ENCODE measurements at regions not wholly inside any gene's neighbourhood (a gene's known extent, or its start where the extent isn't known, plus 50 kb on each side); places are given as distances from the start of the nearest gene placed in this dataset.
"Not testable (repeated sequence)": the region's sequence is repeated elsewhere in the genome, so short reads cannot be mapped to it uniquely, and the experiment has no call there.

- no peak for DNase-seq
Measured at GRCh38 chr4:174398728-174399127, 115.0 kb downstream of the CEP44 start.

- DNase-seq: no peak
Measured at GRCh38 chr4:174397366-174398155, 113.8 kb downstream of the CEP44 start.

- DNase-seq: no peak
Measured at GRCh38 chr4:174396599-174397110, 112.9 kb downstream of the CEP44 start.

DNA sequence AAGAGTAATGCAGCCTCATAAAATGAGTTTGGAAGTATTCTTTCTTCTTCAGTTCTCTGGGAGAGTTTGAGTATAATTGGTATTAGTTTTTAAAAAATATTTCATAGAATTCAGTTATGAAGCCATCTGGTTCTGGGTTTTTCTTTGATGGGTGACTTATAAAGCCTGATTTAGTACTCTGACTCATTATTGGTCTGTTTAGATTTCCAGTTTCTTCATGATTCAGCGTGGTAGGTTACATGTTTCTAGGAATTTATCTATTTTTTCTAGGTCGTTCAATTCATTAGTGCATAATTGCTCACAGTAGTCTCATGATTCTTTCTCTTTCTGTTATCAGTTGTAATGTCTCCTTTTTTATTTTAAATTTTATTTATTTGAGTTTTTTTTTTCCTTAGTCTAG, 111.2 kb downstream of the CEP44 start:
- no peak for DNase-seq

DNA sequence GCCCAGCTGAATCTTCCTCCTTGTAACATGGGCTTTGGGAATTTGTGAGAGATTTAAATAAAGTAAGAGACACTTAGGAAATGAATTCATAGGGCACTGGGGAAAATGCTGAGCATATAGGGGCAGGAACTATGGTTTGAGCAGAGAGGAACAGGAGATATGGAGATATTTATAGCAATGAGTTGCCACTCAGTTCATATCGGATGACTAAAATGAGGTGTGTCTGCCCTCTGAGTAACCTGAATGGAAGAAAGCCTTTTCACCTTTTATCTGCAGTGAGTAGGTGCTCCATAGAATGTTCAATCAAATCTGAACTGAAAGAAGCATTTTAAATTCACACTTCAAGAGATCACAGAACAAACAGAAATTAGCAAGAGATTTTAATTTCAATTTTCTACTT, 105.7 kb downstream of the CEP44 start:
- no peak for DNase-seq

- no peak for DNase-seq
Measured at GRCh38 chr4:174388461-174389145, 104.9 kb downstream of the CEP44 start.

- no peak for DNase-seq
Measured at GRCh38 chr4:174387721-174388120, 104.0 kb downstream of the CEP44 start.

DNA sequence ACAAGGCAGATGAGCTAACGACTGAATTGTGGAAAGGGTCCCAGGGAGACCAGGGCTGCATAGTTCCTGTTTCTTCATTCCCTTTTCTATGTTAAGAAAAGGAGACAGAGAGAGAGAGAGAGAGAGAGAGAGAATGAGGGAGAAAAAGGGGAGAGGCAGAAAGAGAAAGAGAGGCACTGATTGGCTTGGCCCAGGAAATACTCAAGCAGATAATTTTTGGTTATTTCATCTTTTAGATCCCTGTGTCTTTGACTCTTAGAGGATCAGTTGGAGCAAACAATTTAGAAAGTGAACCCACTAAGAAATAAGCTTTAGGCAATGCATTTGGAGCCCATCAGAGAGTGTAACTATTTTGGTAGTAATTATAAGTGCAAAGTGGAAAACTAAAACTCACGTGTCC, 103.4 kb downstream of the CEP44 start:
- no peak for DNase-seq

DNA sequence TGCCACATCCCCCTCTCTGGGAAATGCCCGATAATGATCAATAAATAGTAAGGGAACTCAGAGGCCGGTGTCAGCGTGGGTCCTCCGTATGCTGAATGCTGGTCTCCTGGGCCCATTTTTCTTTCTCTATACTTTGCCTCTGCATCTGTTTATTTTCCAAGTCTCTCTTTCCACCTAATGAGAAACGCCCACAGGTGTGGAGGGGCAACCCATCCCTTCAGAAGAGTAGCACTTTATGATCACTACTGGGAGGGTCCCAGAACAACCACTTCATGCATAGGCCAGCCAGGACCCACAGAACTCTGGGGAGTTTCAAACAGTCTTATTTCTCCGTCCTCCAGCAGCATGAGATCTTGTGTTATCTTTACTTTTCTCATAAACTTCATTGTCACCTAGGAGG, 100.1 kb downstream of the CEP44 start:
- no peak for DNase-seq

DNA sequence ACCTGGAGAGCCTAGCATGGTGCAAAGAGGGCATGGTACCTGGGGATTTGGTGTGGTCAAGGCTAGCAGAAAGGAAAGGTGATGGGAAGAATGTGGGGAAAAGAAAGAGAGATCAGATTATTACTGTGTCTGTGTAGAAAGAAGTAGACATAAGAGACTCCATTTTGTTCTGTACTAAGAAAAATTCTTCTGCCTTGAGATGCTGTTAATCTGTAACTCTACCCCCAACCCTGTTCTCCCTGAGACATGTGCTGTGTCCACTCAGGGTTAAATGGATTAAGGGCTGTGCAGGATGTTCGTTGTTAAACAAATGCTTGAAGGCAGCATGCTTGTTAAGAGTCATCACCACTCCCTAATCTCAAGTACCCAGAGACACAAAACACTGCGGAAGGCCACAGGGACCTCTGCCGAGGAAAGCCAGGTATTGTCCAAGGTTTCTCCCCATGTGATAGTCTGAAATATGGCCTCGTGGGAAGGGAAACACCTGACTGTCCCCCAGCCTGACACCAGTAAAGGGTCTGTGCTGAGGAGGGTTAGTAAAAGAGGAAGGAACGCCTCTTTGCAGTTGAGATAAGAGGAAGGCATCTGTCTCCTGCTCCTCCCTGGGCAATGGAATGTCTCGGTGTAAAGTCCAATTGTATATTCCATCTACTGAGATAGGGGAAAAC, 99.4 kb downstream of the CEP44 start:
- DNase-seq: not testable (repeated sequence)

Measured in CD4-positive, alpha-beta T cell treated with Interleukin-21 for 1 hour (primary cell).